ENCODE measurements at regions not wholly inside any gene's neighbourhood (a gene's known extent, or its start where the extent isn't known, plus 50 kb on each side); places are given as distances from the start of the nearest gene placed in this dataset.
"Not testable (repeated sequence)": the region's sequence is repeated elsewhere in the genome, so short reads cannot be mapped to it uniquely, and the experiment has no call there.

DNA sequence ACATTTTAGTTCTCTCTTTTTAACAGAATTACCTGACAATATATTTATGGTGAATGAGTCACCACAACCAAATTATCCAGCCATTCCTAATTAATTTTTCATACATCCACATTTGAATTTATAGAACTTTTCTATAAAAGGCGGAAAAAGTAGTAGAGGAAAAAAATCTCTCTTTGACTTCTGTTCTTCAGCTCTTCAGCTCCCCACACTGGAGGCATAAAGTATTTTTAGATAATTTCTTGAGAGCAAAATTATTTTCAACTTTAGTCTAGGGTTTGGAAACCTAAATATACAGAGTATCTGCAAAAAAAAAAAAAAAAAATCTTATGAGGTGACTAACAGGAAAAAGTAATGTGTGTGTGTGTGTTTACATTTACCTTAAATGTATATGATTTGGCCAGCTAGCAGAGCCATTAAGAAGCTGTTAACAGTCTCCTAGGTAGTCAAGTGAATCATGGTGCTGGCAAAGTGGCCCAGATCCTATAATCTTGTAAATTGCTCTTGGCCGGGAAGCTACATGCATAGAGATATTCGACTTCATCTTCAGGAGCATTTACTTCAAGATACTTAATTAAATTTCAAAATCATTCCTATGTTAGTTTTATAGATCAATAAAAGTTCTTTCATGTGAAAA, 383.1 kb upstream of the STEAP1 start:
- no peak for DNase-seq

- no peak for DNase-seq
Measured at GRCh38 chr7:89772276-89772675, 382.0 kb upstream of the STEAP1 start.

- no peak for DNase-seq
Measured at GRCh38 chr7:89773611-89774010, 380.7 kb upstream of the STEAP1 start.

DNA sequence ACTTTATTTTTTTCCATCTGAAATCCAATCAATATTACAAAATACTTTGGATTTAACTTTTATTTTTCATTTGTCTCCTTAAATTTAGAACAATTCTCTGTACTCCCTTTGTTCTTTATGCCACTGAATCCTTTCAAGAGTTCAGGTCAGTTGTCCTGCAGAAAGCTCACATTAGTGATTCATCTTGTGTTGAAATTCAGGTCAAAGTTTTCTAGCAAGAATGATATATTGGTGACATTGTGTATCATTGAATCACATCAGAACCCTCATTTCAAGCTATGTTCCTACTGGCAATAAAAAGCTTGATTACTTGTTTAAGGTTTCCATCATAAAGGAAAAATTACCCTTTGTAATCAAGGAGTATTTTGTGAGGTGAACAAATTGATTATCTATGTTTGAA, 378.8 kb upstream of the STEAP1 start:
- no peak for DNase-seq

DNA sequence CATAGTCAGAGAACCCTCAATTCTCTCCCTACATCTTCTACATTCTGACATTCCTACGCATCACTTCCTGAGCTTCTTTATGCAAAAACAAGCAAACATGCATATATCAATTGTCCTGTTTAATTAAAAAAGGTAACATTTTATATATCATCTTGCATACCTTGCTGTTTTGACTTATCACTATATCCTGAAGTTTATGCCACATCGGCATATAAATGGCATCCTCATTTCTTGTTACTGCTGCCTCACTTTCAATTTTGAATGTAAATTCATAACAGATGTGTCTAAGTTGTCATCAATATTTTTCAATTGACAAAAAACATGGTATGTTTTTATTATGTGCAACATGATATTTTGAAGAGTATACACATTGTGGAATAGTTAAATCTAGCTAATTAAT, 377.3 kb upstream of the STEAP1 start:
- DNase-seq = no peak

DNA sequence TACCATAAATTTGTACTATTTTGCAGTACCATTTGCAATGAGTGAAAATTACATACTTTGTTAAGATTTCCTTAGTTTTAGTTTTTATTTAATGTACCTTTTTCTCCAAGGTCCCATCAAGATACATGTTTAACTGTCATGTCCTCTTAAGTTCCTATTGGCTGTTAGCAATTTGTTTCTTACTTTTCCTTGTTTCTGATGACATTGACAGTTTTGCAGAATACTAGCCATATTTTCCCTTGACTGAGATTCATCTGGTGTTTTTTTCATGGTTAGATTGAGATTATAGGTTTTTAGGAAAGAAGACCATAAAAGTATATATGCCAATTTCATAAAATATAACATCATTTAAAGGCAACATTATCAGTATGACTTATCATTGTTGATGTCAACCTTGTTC, 376.8 kb upstream of the STEAP1 start:
- DNase-seq = no peak

DNA sequence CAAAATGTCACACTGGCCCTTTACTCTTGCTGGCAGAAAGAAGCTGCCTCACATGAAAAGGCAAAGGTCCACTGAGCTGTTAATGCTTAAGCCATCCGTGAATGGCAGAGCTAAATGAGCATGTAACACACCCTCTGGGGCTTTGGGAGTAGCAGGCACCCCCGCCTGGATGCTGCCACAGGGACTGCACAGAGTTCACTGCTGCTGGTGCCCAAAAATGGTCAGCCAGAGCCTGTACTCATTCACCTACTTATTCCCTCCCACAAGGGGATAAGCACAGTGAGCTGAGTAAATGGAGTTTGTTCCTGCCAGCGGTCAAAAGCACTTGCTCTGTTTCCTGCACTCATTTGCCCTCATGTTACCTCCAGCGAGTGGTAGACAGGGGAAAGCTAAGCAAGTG, 374.0 kb upstream of the STEAP1 start:
- no peak for DNase-seq

DNA sequence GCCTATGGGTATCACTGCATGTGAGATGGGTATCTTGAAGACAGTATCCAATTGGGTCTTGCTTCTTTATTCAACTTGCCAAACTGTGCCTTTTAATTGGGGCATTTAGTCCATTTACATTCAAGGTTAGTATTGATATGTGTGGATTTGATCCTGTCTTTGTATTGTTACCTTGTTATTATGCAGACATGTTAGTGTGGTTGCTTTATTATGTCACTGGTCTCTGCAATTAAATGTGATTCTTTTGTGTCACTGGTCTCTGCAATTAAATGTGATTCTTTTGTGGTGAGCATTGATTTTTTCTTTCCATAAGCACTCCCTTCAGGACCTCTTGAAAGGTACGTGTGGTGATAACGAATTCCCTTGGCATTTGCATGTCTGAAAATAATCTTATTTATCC, 357.8 kb upstream of the STEAP1 start:
- no peak for DNase-seq

DNA sequence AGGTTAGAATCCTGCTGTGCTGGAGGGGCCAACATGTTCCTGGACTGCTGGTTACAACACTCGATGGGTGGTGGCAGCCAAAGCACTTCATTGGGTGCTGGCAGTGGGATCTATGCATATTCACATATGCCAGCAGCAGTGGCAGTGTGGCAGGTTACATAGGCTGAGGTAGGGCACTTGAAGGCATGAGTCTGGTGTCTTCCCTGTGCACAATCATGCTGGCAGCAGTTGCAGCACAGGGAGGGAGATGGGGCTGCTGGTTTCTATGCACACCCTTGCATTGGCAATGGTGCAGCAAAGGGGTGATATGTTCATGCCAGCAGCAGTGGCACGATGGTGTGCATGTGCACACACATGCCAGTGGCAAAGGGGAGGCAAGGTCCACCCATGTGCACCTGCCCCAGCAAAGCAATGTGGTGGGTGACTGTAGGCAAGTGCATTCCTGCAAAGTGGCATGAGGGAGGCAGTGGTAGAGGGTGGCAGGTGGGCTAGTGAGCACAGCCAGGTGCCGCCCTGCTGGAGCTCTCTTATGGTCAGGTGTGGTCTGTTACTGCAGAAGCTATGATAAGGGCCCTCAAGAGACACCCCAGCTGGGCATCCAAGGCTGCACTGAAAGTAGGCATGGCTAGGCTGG, 356.2 kb upstream of the STEAP1 start:
- DNase-seq = no peak

DNA sequence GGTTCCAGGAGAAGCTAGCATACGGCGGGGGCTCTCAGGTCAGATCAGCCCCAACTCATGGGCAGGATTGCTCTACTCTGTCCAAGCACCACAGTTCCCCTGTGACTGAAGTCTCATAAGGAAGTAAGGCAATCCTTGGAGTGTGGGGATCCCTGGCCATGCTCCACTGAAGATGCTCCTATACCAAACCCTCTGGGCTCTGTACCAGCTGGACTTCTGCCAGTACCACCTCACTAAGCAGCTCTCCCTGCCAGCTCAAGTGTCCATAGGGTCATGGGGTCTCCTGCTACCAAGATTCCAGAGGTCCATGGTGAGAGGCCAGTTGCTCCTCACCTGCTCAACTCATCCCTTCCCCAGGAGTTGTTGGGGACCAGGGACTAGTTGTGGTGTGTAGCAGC, 355.7 kb upstream of the STEAP1 start:
- DNase-seq = no peak

DNA sequence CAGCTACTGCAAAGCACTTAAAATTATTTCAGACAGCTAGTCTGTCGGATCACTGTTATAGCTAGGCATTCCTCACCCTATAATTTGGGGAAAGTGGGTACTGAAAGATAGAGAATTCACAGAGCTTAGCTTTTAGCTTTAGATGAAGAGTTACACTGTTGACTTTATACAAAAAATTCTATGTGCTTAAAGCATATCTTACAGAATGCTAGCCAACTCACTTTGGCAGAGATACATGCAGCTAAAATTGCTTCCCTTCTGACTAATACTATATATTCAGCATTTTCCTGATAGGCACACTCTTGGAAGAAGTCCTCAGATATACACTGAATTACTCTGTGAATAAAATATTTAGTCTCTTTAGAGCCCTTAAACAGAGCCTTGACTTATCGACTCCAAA, 353.5 kb upstream of the STEAP1 start:
- no peak for DNase-seq

- no peak for DNase-seq
Measured at GRCh38 chr7:89809291-89809690, 345.0 kb upstream of the STEAP1 start.

- no peak for DNase-seq
Measured at GRCh38 chr7:89813081-89813480, 341.2 kb upstream of the STEAP1 start.

GRCh38 chr7:89826121-89826520, 328.1 kb upstream of the STEAP1 start:
- DNase-seq = no peak

DNA sequence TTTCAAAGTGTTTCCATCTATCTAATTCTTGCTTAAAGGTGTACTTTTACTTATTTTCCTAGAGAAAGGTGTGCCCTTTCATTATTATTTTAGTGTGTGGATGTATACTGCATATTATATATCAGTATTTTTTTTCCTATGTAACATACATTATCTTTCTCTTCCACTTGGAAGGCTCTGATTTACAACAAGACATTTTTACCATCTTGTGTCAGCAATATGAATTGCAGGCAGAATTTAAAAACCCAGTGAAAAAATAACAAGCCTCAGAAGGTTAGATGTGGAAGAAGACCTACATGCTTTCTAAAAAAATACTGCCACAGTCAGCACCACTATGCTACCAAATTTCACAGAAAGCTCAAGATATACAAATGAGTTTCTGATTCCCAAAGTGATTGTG, 327.7 kb upstream of the STEAP1 start:
- no peak for DNase-seq

GRCh38 chr7:89837515-89837914, 316.8 kb upstream of the STEAP1 start:
- DNase-seq = peak in 10 of 51 donors; percentile 0 to 54 (median 7)

GRCh38 chr7:89839329-89839728, 314.9 kb upstream of the STEAP1 start:
- no peak for DNase-seq

DNA sequence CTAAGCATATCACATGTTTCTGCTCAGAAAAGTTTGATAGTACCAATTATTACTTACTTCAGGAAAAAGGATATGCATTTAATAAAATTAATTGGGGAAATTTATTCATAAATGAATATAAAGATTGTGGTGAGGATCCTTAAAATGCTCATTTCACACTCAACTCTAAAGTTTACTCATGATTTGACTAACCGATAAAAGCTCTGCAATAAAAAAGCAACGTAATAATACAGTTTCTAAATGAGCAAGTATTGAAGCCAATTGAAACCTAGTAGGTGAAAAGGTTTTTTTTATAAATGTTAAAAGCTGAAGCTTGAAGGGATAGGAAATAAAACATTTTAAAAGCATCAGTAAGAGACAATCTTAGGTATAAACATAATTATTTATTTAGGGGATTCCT, 308.3 kb upstream of the STEAP1 start:
- no peak for DNase-seq

DNA sequence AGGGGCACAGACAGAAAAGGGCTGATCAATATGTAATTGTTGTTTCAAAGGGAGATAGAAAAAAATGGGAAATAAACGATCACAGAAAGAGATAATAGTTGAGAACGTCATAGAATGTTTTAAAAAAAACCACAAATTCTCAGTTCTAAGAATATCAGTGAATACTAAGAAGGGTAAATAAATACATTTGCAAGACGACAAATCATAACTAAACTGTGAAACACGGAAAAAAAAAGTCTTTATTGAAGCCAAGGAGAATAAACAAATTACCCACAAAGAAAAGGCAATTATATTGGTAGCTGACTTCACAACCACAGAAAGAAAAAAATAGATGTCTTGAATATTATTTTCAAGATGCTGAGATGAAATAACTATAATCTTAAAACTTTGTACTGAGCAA, 305.2 kb upstream of the STEAP1 start:
- no peak for DNase-seq

GRCh38 chr7:89857053-89857452, 297.2 kb upstream of the STEAP1 start:
- not testable (repeated sequence) for DNase-seq

DNA sequence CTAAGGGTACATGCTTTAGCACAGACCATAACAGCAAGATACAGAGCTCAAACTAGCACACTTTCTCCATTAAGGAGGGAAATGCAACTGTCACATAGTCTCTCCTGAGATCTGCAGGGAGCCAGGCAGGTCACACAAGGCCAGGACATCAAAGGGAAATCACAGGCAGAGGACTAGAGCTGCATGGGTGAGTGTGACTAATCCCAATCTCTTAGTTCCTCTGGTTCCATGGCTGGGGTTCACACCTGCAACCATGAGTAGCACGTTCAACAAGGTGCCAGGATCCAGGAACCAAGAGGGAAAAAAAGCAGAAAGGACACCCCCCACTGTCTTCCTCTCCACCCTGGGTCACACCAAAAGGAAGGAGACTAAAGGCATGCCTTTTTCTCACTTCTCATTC, 296.5 kb upstream of the STEAP1 start:
- DNase-seq = no peak

GRCh38 chr7:89887489-89887888, 266.8 kb upstream of the STEAP1 start:
- peak in 1 of 51 donors; percentile 2 for DNase-seq

- DNase-seq = no peak
Measured at GRCh38 chr7:89908736-89909135, 245.5 kb upstream of the STEAP1 start.

DNA sequence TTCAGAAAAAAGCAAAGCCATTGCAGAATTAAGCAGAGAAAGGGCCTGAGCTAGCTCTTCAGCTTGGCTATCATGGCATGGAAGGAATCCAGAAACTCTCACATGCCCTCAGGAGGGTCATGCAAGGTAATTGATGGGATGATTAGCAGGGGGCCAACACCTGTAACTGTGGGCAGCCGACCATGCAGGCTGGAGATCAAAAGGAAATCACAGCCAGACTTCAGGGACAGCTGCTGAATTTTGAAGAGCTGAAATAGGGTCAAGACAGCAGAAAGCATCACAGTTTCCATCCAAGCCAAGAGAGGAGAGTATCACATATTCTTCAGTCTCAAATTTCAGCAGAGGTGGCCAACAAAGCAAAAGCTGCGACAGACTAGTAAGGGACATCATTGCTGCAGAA, 239.6 kb upstream of the STEAP1 start:
- DNase-seq = no peak
